ENCODE measurements at regions not wholly inside any gene's neighbourhood (a gene's known extent, or its start where the extent isn't known, plus 50 kb on each side); places are given as distances from the start of the nearest gene placed in this dataset.
"Not testable (repeated sequence)": the region's sequence is repeated elsewhere in the genome, so short reads cannot be mapped to it uniquely, and the experiment has no call there.

DNA sequence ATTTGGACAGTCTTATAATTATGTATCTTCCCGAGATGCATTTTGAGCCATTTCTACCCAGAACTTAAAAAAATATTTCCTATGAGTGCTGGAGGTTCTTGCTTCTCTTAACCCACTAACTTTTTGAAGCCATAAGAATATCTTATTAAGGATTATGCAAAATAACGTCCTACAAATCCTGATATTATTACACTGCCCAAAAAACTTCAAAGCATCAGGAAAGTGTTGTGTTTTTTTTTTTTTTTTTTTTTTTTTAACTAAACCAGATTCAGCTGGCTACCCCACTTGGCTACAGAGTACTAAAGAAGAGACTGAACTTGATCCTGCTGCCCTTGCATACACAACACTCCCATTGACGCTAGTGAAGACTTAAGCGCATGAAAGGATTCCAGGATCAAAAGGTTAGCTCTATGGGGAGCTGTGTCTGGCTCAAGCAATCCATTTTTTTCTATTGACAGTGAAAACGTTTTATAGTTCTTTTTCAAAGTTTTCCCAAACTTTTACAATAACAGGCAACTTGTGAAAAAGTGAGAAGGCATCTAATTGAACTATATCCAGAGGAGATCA lies 141.4 kb downstream of the KCNRG start:
- DNase-seq (ENCODE audit: low spot score), result no peak

DNA sequence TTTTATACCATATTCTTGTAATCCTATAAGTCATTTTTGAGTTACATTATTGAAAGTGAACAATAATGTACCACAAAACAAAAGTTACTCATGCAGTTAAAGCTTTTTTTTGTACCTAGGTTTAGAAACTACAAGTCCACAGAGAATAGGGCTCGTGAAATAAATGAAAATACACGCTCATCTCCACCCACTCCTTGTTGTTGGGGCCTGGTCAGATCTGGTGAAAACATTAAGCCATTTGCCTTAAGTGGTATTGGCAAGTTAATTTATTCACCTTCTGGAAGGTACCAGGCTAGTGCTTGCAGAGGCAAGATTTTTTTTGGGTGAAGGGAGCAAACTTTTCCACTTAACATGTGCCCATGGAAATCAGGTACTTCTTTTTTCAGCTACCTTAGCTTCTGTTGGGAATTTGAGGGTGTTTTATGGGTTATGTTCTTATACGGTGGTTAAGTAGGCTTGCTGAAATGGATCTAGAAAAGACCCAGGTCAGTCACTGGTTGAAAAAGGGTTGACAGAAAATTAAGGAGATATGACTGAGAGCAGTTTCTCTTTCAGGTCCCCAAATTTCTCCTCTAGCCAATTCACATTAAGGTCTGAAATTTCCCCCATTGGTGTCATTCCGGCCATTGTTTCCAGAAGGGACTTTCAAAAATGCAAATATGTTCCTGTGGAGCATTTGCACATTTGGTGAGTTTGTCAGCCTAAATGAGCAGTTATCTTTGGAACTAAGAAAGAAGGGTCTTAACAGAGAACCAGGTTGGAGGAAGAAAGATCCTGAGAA lies 143.3 kb downstream of the KCNRG start:
- no peak for DNase-seq (ENCODE audit: low spot score)

DNA sequence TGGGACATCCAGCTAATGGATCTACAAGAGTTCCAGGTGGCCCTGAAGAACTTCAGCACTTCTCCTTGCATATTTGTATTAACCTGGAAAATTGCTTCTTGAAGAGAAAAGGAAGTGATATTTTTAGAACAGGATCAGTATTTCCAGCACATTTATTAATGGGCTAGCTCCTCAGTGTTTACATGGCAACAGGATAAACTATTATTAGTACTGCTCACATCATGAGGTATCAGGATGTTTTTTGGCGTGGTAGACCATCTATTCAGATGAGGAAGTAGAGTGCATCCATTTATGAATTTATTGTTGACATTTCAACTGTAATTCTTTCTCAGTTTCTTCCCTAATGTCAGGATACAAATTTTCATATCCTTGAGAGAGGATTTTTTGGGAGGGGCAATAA lies 144.4 kb downstream of the KCNRG start:
- no peak for DNase-seq (ENCODE audit: low spot score)

DNA sequence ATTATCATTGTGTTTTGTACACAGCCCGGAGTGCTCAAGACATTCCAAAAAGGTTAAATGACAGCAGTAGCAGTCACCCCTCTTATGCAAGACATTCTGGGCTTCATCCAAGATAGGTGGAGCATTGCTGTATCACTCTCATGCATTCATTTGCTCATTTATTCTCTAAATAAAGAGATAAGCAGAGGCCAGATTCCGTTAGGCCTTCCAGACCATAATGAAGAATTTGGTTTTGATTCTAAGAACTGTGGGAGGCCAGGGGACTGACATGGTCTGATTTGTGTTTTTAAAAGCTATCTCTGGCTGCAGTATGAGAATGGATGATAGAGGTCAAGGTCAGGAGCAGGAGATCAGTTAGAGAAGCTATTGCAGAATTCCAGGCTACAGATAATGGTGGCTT lies 145.8 kb downstream of the KCNRG start:
- DNase-seq (ENCODE audit: low spot score), result no peak

DNA sequence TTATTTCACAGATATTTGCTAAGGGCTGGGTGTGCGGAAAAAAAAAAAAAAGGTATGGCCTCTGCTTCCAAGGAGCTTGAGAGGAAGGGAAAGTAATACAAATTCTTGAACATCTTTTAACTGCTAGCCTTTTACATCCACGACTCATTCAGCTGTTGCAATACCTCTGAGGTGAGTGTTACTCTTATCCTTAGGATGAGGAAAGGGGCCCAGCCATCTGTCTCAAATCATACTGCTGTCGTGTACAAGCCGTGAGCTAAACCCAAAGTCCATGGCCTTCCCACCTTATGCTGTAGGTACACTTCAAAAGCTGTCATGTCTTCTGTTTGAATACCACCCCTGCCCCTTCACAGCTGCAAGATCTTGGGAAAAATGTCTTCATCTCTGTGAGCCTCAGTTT lies 146.8 kb downstream of the KCNRG start:
- DNase-seq (ENCODE audit: low spot score), result no peak

DNA sequence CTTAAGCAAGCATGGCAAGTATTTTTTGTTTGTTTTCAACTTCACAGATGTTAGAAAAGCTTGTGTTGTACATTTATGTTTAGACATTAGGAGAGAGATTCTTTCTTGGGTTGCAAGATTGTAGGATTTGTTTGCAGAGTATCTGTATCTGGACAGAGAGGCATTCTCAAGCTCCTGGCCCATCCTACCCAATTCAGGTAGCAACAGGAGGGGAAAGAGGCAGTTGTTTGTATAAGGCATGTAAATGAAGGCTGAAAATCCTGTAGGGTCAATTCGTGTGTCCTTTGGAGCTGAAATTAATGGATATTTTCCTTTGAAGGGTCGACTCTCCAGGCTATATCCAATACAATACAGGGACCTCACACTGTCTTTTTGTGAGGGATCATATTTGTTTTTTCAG lies 147.3 kb downstream of the KCNRG start:
- no peak for DNase-seq (ENCODE audit: low spot score)

DNA sequence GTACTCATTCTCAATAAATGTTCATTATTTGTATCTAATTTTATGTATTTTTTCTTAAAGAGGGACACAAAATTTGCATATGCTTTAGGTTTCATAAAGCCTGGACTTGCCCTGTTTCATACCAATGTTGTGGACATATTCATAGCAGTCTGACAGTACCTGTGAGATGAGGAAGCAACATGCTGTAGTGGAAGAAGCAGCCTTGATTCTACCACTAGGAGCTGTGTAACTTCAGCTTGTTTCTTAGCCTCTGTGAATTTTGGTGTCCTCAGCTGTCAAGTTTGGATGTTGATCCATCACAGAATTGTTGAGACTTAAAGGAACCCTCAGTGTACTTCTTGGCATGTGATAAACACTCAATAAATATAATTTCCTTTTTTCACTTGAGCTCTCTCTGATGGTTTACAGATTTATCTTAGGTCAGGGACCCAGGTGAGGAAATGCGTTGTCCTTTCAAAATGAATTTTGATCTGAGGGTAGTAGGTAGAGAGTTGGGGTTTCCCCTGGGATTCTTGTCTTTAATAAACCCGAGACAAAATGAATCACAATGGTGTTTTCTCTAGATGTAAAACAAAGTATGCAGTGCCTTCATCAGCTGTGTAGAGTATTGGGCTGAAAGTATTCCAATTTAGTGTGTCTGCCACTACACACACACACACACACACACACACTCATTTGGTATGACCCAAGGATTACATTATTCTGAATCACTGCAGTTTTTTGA lies 152.1 kb downstream of the KCNRG start:
- DNase-seq (ENCODE audit: low spot score), result no peak

DNA sequence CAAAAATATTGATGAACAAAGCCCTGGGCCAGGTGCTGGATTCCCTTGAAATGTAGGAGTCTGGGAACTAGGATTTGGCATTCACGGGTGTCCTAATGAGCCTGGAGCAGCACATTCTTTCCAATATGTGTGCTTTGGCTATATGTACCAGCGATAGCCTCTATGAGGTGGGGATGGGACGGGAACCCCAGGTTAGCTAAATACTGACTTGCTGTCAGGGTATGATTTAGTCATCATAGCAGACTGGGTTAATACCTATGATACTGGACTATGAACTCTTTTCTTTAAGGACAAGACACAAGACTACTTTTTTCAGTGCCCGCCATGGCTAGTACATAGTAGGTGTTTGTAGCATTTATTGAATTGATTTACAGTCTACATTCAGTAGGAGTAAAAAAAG lies 152.7 kb downstream of the KCNRG start:
- DNase-seq (ENCODE audit: low spot score), result no peak

DNA sequence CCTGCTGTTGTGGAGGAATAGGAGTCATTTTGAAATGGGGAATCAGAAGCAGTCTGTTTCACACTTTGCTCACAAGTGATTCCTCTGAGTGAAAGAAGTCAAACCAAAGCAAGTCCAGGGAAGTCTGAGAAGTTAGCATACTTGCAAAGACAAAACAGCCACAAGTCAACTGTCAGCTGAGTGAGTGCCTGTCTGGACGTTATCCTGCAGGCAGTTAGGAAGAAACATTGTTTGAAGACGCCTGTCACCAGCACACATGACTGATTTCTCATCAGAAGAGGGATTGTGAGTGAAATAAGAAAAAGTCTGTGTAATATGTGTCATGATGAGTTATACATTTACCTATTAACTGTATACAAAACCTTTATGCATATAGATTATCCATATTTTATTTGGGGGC lies 153.5 kb downstream of the KCNRG start:
- no peak for DNase-seq (ENCODE audit: low spot score)

DNA sequence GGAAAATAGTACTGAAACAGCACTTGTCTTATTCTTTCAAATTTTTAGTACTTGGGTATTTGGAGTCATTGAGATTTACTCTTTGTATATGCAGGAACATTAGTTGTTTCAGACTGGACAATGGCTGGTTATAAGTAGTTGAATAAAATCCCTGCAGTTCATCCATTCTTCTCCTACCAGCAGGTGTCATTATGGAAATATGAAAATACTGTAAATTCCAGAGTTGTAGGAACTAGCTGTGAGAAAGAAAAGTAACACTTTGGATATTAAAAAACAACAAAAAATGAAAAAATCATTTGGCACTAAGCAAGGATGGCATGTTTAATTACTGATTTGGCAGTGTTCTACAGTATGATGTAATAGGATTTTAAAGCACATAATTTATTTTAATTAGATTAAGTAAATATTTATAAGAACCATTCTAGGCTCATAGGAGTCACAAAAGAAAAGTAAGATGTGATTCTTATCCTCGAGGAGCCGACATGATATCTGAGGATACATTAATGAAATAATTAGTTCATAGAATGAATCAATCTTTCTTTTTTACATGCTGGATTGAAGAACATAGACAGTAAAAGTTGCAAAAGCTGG lies 155.3 kb downstream of the KCNRG start:
- DNase-seq (ENCODE audit: low spot score), result peak; percentile 18

DNA sequence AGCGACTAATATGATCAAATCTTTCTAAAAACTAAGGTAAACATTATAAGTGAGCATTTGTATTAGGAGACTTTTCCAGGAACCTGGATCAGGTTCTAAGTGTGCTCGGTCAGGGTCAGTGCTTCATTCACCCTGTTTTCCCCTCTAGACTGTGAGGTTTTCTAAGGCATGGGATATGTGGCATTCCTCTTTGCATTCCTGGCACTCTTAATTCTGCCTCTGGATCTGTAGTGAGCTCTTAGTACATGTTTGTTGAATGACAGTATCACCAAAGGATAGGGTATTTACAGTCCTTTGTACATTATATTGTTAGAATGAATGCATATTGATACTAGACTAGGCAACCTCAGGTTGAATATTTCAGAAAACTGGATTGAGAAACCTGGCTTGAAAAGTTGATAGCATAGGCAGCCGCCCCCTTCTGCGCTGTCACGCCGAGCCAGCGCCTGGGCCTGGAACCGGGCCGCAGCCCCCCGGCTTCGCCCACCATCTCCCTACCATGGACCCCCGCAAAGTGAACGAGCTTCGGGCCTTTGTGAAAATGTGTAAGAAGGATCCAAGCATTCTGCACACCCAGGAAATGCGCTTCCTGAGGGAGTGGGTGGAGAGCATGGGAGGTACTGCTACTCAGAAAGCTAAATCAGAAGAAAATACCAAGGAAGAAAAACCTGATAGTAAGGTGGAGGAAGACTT lies 156.5 kb downstream of the KCNRG start:
- no peak for DNase-seq (ENCODE audit: low spot score)

DNA sequence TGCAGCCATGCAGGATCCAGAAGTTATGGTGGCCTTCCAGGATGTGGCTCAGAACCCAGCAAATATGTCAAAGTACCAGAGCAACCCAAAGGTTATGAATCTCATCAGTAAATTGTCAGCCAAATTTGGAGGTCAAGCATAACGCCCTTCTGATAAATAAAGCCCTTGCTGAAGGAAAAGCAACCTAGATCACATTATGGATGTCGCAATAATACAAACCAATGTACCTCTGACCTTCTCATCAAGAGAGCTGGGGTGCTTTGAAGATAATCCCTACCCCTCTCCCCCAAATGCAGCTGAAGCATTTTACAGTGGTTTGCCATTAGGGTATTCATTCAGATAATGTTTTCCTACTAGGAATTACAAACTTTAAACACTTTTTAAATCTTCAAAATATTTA lies 157.8 kb downstream of the KCNRG start:
- DNase-seq (ENCODE audit: low spot score), result not testable (repeated sequence)

DNA sequence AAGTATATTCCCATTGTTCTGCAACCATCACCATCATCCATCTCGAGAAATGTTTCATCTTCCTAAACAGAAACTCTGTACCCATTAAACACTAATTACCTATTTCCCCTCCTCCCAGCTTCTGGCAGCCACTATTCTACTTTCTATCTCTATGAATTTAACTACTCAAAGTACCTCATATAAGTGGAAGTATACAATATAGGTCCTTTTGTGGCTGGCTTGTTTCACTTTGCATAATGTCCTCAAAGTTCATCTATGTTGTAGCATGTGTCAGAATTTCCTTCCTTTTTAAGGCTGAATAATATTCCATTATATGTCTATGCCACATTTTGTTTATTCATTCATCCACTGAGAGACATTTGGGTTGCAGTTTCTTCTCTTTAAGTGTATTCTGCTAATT lies 159.4 kb downstream of the KCNRG start:
- no peak for DNase-seq (ENCODE audit: low spot score)

DNA sequence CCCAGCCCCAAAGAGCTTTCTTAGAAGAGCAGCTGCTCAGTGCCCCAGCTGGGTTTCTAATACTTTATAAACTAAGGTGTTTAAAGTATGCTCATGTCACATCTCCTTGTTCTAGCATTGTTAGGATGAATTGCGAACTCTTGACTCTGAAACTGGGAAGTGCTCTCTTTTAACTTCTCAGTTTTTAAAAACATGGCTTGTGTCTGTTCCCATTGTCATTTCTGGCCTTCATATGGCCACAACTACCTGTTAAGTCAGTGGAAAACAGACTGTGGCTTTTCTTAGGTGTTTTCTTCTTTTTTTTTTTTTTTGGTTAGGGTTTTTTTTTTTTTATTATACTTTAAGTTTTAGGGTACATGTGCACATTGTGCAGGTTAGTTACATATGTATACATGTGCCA lies 164.7 kb downstream of the KCNRG start:
- no peak for DNase-seq (ENCODE audit: low spot score)

DNA sequence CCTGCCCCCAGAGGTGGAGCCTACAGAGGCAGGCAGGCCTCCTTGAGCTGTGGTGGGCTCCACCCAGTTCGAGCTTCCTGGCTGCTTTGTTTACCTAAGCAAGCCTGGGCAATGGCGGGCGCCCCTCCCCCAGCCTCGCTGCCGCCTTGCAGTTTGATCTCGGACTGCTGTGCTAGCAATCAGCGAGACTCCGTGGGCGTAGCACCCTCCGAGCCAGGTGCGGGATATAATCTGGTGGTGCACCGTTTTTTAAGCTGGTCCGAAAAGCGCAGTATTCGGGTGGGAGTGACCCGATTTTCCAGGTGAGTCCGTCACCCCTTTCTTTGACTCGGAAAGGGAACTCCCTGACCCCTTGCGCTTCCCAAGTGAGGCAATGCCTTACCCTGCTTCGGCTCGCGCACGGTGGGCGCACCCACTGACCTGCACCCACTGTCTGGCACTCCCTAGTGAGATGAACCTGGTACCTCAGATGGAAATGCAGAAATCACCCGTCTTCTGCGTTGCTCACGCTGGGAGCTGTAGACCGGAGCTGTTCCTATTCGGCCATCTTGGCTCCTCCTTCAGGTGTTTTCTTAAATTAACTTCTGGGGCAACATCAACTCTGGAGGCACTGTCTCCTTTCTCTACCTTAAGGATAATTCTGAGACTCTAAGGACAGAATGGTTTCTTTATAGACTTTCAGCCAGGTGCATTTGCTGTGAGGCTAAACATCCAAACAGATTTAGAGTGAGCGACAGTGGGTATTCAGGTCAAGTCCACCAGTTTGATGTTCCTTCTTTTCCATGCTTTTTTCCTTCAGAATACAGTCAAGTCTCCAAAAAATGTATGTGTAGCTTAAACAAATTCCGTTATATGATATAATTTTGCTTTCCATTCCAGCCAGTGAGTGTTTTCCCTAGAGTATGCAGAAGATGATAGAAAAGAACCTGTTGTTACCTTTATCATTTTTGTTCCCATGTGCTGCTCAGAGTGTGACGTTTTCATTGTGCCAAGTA lies 170.8 kb downstream of the KCNRG start:
- DNase-seq (ENCODE audit: low spot score), result not testable (repeated sequence)

DNA sequence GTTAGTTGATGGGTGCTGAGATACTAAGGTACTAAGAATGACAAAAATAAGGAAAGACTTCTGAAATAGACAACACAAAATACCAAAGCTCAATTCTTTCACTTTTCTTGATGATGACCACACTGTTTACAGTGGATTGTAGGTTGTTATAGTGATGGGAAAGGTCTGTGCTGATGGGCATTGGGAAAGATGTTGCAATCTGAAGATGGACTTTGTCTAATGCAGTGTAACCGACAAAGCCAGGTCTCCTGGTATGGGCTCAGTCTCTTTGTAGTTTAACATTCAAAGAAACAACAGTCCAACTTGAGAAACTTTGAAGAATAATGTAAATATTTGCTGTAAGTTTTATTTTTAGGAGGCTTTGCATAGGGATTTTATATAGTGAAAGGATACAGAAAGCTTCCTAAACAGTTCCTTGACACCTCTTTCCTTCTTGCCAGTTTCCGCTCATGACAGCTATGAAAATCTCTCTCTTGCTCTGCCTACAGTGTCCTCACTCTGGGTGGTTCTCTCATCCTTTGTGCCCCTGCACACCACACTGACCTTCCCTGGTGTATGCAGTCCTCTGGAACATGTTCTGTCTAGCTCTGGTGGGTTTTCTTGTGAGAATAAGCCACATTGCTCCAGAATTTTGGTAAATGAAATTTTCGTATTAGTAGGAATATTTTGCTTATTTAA lies 172.2 kb downstream of the KCNRG start:
- DNase-seq (ENCODE audit: low spot score), result no peak

DNA sequence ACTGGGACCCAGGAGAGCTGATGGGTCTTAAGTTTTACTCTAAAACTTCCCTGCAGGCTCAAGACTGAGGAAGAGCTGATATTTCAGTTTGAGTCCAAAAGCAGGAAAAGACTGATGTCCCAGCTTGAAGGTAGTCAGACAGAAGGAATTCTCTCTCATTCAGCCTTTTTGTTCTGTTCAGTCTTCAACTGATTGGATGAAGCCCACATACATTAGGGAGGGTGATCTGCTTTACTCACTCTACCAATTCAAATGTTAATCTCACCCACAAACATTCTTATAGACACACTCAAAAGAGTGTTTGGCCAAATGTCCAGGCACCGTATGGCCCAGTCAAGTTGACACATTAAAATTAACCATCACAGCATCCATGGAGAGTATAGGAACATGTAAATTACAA lies 173.5 kb downstream of the KCNRG start:
- no peak for DNase-seq (ENCODE audit: low spot score)

DNA sequence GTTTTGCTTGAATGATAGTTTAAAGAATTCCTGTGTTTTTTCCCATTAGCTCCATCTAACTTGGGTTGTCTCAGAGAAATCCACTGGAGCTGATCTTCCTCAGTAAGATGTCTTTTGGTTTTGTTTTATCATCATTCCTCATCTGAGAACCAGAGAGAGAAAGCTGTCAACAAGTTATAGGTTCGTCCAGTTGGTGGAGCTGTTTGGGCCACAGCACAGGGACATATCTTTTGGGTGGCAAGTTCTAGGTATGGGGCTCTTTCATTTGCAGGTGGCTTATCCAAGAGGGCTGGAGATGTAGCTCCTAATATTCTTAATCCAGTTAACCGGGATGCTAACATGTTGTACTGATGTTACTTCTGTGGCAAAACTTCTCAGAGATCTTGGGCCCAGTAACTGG lies 174.2 kb downstream of the KCNRG start:
- no peak for DNase-seq (ENCODE audit: low spot score)

DNA sequence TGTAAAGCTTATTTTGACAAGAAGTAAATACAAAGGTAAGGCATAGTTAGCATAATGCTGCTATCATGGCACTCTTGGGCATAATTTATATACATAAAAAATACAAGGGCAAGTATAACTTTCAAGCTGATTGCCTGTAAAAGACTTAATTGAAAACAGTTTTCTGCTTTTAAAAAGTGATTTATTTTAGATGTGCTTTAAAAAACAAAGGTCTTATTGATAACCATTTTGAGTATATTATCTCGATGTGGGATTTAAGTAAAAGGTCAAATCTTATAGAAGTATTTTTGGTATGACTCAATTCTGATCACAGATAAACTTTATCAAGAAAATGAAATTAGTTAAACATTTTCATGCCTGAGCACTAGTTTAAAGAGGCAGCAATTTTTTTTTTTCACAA lies 175.8 kb downstream of the KCNRG start:
- no peak for DNase-seq (ENCODE audit: low spot score)

DNA sequence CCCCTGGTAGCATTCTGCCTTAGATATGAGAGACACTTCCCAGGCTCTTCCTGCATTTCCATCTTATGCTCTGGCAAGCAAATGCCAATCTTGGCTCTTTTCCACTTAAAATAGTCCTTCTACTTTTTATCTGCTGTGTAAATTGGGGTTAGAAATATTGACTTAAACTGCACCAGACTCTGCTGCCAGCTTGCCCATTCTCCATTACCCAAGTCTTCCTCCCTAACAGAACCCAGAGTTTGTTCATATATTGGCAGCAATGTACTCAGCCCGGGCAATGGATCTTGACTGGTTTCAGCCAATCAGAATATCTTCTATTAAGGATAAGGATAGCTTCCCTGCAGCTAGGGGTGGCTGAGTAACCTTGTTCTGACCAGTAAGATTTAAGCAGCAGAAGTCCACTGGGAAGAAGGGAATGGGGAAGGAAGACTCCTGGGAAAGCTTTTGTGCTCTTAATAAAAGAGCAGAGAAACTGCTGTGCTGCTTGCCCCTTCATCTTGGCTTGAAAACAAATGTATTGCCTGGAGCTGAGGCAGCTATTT lies 177.1 kb downstream of the KCNRG start:
- no peak for DNase-seq (ENCODE audit: low spot score)
